ENCODE measurements at regions not wholly inside any gene's neighbourhood (a gene's known extent, or its start where the extent isn't known, plus 50 kb on each side); places are given as distances from the start of the nearest gene placed in this dataset.

DNA sequence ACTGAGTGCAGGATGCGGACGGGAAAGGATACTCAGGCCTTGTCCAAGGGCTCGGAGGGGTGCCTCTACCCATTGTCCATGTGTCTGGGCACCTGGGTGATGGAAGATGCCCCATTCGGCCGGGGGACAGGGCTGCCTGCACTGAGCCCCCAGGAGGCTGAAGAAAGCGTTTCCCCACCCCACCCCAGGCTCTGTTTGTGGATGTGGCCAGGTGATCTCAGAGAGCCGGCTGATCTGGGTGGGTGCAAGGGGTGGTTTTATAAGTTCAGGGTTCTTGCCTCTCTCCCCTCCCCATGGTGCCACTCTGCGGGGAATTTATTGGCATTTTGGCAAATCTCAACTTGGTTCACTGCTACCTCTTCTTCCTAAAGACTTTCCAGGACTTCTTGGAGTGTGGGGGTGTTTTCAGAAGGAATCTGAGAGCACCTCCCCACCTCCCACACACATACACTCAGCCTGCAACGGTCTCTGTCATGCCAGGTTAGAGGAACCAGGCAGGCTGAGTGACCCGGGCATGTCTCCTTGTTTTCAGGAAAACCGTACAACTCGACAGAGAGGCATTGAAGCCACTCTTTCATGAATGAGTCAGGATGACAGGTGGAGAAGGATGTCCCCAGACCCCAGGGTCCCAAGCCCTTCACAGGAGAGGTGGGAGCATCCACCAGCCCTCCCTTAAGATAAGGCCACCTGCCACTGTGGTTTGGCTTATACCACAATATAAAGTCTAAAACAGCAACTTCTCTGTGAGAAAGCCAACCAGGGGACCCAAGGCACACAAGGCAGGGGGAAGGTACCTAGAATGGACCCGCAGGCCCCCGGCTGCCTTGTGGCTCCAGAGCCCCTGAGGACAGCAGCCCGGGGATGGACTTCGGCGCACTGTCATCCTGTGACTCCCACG lies 174.9 kb downstream of the ETS2 start:
- DNase-seq = no peak

DNA sequence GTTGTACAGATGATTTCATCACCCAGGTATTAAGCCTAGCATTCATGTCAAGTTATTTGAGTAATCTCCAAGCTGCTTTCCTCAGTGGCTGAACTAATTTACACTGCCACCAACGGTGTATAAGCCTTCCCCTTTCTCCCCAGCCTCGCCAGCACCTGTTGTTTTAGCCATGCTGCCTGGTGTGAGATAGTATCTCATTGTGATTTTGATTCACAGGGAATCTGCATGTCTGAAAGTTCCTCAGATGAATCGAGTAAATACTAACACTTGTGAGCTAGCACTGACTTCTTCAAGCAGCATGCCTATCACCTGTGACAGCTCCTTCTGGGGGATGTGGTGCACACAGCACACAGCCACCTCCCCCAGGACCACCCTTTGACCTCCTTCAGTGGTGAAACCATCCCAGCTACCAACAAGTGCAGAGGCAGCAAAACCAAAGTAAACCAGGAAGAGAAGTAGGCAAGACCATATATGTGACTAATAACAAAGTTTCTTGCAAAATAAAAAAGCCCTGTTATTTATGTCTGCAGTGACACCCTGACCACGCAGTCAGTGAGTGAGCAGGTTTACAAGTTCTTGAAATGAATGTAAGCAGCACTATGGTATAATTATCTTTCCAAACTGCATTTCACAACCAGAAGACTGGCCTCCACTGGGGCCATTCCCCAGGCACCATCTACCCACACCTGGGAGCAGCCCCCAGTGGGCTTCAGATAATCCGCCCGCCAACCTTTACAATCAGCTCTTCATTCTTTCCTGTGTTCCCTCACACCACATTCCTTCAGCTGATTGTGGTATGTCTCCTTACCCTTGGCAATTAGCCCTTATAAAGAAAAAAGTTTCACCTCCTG lies 173.8 kb downstream of the ETS2 start:
- peak; percentile 5 for DNase-seq

- no peak for DNase-seq
Observed at GRCh38 chr21:38976900-38977299, 171.2 kb downstream of the ETS2 start.

DNA sequence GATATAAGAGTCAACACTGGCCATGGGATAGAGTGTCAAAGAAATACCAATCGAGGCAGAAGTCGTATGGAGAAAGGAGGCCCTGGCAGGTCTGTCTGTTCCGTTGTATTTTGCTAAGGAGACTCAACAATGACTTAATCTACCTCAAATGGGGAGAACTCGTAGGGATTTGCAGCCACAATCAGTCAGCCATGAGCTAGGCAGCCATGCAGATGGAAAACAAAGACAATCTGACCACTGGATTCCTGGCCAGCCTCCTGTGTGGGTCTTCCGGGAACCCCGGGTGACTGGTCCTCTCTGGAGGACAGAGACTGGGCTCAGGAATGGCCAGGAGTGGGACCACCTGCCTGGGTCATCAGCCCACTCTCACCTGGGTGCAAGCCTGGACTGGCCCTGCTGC lies 167.8 kb downstream of the ETS2 start:
- DNase-seq = no peak

DNA sequence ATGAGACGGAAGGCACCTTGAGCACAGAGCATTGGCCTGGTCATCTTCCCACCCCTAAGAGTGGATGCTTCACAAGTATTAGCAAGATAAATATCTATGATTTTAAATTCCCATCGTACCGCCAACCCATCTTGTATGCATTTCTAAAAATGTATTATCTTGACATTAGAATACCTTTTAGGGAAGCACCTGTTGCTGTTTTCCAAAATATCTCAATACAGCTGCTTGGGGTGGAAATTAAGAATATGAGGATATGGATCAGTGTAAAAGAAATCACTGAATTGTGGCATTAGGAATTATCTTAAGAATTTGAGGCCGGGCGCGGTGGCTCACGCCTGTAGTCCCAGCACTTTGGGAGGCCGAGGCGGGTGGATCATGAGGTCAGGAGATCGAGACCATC lies 166.3 kb downstream of the ETS2 start:
- no peak for DNase-seq

DNA sequence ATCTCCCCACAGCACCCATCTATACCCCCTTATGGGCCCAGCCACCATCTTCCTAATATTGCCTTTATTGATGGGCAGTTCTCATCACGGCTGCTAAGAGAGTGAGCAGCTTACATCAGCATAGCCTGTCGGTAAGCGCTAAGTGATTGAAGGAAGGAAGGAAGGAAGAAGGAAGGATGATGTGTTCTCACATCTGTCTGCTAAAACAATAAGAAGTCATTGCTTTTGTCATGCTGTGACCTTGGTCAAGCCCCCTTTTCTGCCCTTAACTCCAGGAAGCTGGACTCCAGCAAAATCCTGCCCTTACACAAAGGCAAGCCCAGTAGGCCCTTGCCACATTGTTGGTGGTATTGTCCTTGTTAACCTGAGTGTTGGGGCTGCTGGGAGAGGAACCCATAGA lies 165.0 kb downstream of the ETS2 start:
- DNase-seq = no peak

DNA sequence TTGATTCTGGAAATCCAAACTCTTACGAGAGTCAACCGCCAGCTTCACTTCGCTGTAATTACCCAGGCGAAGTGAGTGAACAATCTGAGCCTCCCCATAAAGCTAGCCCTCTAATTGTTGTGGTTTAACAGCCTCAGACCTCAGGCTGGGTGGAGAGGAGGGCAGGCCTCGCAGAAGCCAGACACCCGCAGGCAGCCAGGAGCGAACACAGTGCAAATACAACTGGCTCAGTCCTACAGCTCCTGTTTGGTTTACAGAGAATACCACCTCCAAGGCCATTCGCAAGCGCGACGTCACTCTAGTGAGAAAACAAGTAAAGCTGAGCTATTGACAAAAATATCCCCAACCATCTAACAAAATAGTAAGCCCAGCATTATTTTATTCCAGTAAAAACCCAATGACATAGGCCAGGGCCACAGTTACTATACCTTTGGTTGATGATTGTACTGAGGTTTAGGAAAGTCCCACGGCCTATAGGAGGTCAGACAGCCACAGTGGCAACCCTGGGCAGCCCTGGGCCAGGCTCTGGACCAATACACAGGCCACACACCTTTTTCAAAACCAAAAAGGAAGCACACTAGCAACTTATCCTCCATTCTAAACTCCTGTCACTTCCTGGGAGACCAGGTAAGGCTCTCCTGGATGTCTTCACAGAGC lies 163.3 kb downstream of the ETS2 start:
- DNase-seq = no peak

GRCh38 chr21:38965910-38966504 lies 160.3 kb downstream of the ETS2 start:
- peak; percentile 93 for DNase-seq

DNA sequence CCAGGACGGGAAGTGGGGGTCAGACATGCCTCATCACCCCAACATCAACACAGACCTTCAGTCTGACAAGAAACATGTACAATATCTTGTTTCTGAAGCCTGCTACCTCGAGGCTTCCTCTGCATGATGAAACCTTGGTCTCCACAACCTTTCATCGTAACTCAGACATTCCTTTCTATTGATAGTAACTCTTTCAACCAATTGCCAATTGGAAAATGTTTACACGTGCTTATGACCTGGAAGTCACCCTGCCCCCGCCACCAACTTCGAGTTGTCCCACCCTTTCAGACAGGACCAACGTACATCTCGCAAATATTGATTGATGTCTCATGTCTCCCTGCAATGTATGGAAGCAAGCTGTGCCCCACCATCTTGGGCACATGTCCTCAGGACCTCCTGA lies 159.5 kb downstream of the ETS2 start:
- no peak for DNase-seq

- DNase-seq = no peak
Observed at GRCh38 chr21:38963006-38963405, 157.3 kb downstream of the ETS2 start.

DNA sequence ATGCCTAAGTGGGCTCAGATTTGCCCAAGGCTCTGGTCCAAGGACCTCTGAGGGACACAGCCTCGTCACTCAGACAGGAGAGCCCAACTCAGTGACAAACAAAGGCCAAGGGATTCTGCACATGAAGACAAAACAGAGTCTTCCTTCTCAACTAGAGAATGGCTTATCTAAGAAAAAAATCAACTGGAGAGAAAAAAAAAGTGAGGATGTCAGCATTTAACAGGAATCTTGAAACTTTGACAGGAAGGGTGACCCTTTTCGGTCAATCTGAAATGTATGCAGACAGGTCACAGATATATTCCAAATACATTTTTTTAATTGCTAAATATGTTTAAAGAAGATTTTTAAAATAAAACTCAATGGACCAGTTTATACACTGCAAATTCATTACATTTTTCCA lies 154.5 kb downstream of the ETS2 start:
- DNase-seq = no peak

GRCh38 chr21:38959692-38960061 lies 153.9 kb downstream of the ETS2 start:
- no peak for DNase-seq

DNA sequence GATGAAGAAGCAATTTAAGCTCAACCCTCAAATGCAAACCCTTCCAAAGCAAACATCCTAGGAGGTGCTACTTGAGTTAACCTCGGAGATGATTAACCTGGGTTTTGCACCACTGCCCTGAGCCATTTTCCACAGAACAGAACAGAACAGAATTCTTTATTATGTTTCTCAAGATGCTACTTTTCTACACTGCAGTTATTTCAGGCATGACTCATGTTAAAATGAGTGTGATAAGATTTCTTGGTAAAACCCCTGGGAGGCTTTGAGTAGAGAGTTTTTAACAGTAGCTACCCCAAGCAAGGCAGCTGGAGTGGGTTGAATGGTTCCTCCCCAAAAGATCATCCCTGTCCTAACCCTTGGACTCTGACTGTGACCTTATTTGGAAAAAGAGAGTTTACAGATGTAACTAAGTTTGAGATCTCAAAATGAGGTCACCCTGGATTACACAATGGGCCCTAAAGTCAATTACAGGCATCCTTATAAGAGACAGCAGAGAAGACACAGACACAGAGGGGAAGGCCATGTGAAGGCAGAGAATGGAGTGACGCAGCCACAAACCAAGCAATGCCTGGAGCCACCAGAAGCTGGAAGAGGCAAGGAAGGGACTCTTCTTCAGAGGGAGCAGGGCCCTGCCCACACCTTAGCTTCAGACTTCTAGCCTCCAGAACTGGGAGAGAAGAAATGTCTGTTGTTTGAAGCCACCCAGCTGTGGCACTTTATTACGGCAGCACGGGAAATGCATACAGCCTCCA lies 153.4 kb downstream of the ETS2 start:
- no peak for DNase-seq

- DNase-seq = no peak
Observed at GRCh38 chr21:38958323-38958705, 152.6 kb downstream of the ETS2 start.

- DNase-seq = no peak
Observed at GRCh38 chr21:38957575-38958322, 152.0 kb downstream of the ETS2 start.

- DNase-seq = peak; percentile 97
Observed at GRCh38 chr21:38956856-38957571, 151.3 kb downstream of the ETS2 start.

- DNase-seq = no peak
Observed at GRCh38 chr21:38956521-38956855, 150.8 kb downstream of the ETS2 start.

DNA sequence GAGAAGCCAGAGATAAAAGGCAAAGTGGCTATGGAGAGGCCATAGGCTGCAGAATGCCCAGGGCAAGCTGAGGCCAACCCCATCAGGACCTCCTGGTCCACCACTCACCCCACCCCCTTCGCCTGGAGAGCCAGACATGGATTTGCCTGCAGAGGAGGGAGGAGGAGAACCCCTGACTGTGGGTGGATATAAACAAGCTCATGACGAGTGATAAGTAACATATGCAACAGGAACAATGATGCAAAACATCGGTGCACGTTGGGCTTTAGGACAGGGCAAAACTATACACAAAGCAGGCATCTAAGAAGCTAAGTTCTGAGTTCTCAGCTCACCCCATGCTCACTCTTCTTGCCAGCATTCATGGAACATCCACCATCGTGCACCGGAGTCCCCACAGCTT lies 150.3 kb downstream of the ETS2 start:
- DNase-seq = no peak

DNA sequence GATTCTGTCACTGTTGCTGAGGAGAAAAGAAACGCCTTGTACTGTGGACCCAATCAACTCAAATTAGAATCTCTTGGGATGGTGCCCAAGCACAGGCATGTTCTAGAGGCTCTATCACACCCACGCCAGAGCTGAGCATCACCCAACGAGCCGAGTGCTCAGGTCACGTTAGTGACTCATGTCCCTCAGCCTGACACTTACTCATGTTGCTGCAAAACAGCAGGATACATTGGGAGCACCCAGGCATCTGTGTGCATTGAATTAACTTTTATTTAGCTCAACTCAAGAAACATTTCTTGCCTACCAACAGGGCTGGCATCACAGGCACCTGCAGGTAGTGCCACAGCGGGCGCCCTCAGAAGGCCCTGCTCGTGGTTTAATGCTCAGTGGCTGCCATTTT lies 149.8 kb downstream of the ETS2 start:
- no peak for DNase-seq

GRCh38 chr21:38954588-38955004 lies 148.9 kb downstream of the ETS2 start:
- DNase-seq = peak; percentile 71

- no peak for DNase-seq
Observed at GRCh38 chr21:38953516-38953915, 147.8 kb downstream of the ETS2 start.
